ENCODE measurements at regions not wholly inside any gene's neighbourhood (a gene's known extent, or its start where the extent isn't known, plus 50 kb on each side); places are given as distances from the start of the nearest gene placed in this dataset.

GRCh38 chr10:36118314-36118713, 476.2 kb upstream of the FZD8 start:
- Histone ChIP-seq H3K79me2 (no peaks in the 10 kb centered on the region), H3K27ac (no peak overlapping the region), H3K9ac (no peak overlapping the region), H3K4me2 (ENCODE audit: low read length) (no peak overlapping the region), H3K27me3 (ENCODE audit: control insufficient read depth, insufficient read depth, low read length) (no peaks in the 10 kb centered on the region), H2AFZ (no peak overlapping the region), H3K4me1 (no peaks in the 10 kb centered on the region), H3K36me3 (ENCODE audit: control insufficient read depth, insufficient read depth, low read length) (no peaks in the 10 kb centered on the region), H3K9me3 (ENCODE audit: control insufficient read depth, low read length) (no peaks in the 10 kb centered on the region), H3K4me3 (ENCODE audit: low read depth, low read length) (no peak overlapping the region)
- no peak for TF ChIP-seq CTCF (IDR thresholded peaks at IDR 0.05)

- Histone ChIP-seq H3K36me3 (ENCODE audit: control insufficient read depth, insufficient read depth, low read length) (no peaks in the 10 kb centered on the region), H3K9me3 (ENCODE audit: control insufficient read depth, low read length) (no peaks in the 10 kb centered on the region), H3K4me3 (ENCODE audit: low read depth, low read length) (no peak overlapping the region), H3K79me2 (no peaks in the 10 kb centered on the region), H3K4me1 (no peaks in the 10 kb centered on the region), H2AFZ (no peak overlapping the region), H3K9ac (no peak overlapping the region), H3K4me2 (ENCODE audit: low read length) (no peak overlapping the region), H3K27ac (no peak overlapping the region), H3K27me3 (ENCODE audit: control insufficient read depth, insufficient read depth, low read length) (no peaks in the 10 kb centered on the region)
- no peak for TF ChIP-seq CTCF (IDR thresholded peaks at IDR 0.05)
These were observed 475.8 kb upstream of the FZD8 start for GRCh38 chr10:36117890-36118289.

- Histone ChIP-seq H3K4me2 (ENCODE audit: low read length) (no peak overlapping the region), H2AFZ (no peak overlapping the region), H3K79me2 (no peaks in the 10 kb centered on the region), H3K4me3 (ENCODE audit: low read depth, low read length) (no peak overlapping the region), H3K27me3 (ENCODE audit: control insufficient read depth, insufficient read depth, low read length) (no peaks in the 10 kb centered on the region), H3K27ac (no peak overlapping the region), H3K9ac (no peak overlapping the region), H3K9me3 (ENCODE audit: control insufficient read depth, low read length) (no peaks in the 10 kb centered on the region), H3K36me3 (ENCODE audit: control insufficient read depth, insufficient read depth, low read length) (no peaks in the 10 kb centered on the region), H3K4me1 (no peaks in the 10 kb centered on the region)
- TF ChIP-seq CTCF (IDR thresholded peaks at IDR 0.05): no peak
These were observed 475.1 kb upstream of the FZD8 start for GRCh38 chr10:36117231-36117630.

- no peaks in the 10 kb centered on the region for H3K79me2 ChIP-seq
- no peaks in the 10 kb centered on the region for H3K9me3 ChIP-seq (ENCODE audit: control insufficient read depth, low read length)
- no peak overlapping the region for H2AFZ ChIP-seq
- H3K36me3 ChIP-seq (ENCODE audit: control insufficient read depth, insufficient read depth, low read length): no peaks in the 10 kb centered on the region
- H3K4me3 ChIP-seq (ENCODE audit: low read depth, low read length): no peak overlapping the region
- H3K4me1 ChIP-seq: no peaks in the 10 kb centered on the region
- no peak overlapping the region for H3K27ac ChIP-seq
- H3K27me3 ChIP-seq (ENCODE audit: control insufficient read depth, insufficient read depth, low read length): no peaks in the 10 kb centered on the region
- TF ChIP-seq CTCF (IDR thresholded peaks at IDR 0.05): no peak
- H3K9ac ChIP-seq: no peak overlapping the region
- no peak overlapping the region for H3K4me2 ChIP-seq (ENCODE audit: low read length)
These were observed 474.6 kb upstream of the FZD8 start for GRCh38 chr10:36116731-36117130.

GRCh38 chr10:36116040-36116439, 473.9 kb upstream of the FZD8 start:
- Histone ChIP-seq H3K9me3 (ENCODE audit: control insufficient read depth, low read length) (no peaks in the 10 kb centered on the region), H3K27ac (no peak overlapping the region), H3K4me2 (ENCODE audit: low read length) (no peak overlapping the region), H3K79me2 (no peaks in the 10 kb centered on the region), H3K27me3 (ENCODE audit: control insufficient read depth, insufficient read depth, low read length) (no peaks in the 10 kb centered on the region), H3K36me3 (ENCODE audit: control insufficient read depth, insufficient read depth, low read length) (no peaks in the 10 kb centered on the region), H3K4me1 (no peaks in the 10 kb centered on the region), H3K4me3 (ENCODE audit: low read depth, low read length) (no peak overlapping the region), H3K9ac (no peak overlapping the region), H2AFZ (no peak overlapping the region)
- TF ChIP-seq CTCF (IDR thresholded peaks at IDR 0.05): no peak

Measured in parathyroid adenoma (tissue), 2 donors.